ENCODE measurements at regions not wholly inside any gene's neighbourhood (a gene's known extent, or its start where the extent isn't known, plus 50 kb on each side); places are given as distances from the start of the nearest gene placed in this dataset.

GRCh38 chr21:25314247-25314646 lies 293.0 kb downstream of the MRPL39 start:
- Histone ChIP-seq H3K27ac (no peak overlapping the region), H3K9me3 (peaks cover 0 to 9% of the 10 kb centered on the region in 2 donors), H3K27me3 (no peaks in the 10 kb centered on the region), H3K4me3 (no peak overlapping the region), H3K4me1 (no peaks in the 10 kb centered on the region), H3K36me3 (no peaks in the 10 kb centered on the region)
- TF ChIP-seq CTCF (IDR thresholded peaks at IDR 0.05): no peak
- TF ChIP-seq POLR2A (IDR thresholded peaks at IDR 0.05): no peak
- no peak for TF ChIP-seq POLR2AphosphoS5 (IDR thresholded peaks at IDR 0.05)
- intact Hi-C loops (cut with DNase I; ENCODE audit: low total_unique reads): no loop called here
- no peak for DNase-seq (ENCODE audit: low spot score in 2 of 2)

- Histone ChIP-seq H3K4me1 (no peaks in the 10 kb centered on the region), H3K27ac (no peak overlapping the region), H3K9me3 (peaks cover 3 to 13% of the 10 kb centered on the region in 2 donors), H3K36me3 (no peaks in the 10 kb centered on the region), H3K27me3 (no peaks in the 10 kb centered on the region), H3K4me3 (no peak overlapping the region)
- intact Hi-C loops (cut with DNase I; ENCODE audit: low total_unique reads): no loop called here
- TF ChIP-seq CTCF (IDR thresholded peaks at IDR 0.05): no peak
- no peak for TF ChIP-seq POLR2A (IDR thresholded peaks at IDR 0.05)
- TF ChIP-seq POLR2AphosphoS5 (IDR thresholded peaks at IDR 0.05): no peak
- no peak for DNase-seq (ENCODE audit: low spot score in 2 of 2)
Observed at GRCh38 chr21:25313829-25314228, 293.5 kb downstream of the MRPL39 start.

- intact Hi-C loops (cut with DNase I; ENCODE audit: low total_unique reads): no loop called here
- no peak for DNase-seq (ENCODE audit: low spot score in 2 of 2)
- peaks cover 7 to 18% of the 10 kb centered on the region in 2 donors for H3K9me3 ChIP-seq
- TF ChIP-seq POLR2A (IDR thresholded peaks at IDR 0.05) (no peak), POLR2AphosphoS5 (IDR thresholded peaks at IDR 0.05) (no peak), CTCF (IDR thresholded peaks at IDR 0.05) (no peak)
- no peaks in the 10 kb centered on the region for H3K36me3 ChIP-seq
- no peak overlapping the region for H3K27ac ChIP-seq
- H3K4me1 ChIP-seq: no peaks in the 10 kb centered on the region
- no peaks in the 10 kb centered on the region for H3K27me3 ChIP-seq
- H3K4me3 ChIP-seq: no peak overlapping the region
Observed at GRCh38 chr21:25307489-25307888, 299.8 kb downstream of the MRPL39 start.

- Histone ChIP-seq H3K27ac (no peak overlapping the region), H3K27me3 (no peaks in the 10 kb centered on the region), H3K36me3 (no peaks in the 10 kb centered on the region), H3K9me3 (peaks cover 7 to 10% of the 10 kb centered on the region in 2 donors), H3K4me1 (no peaks in the 10 kb centered on the region), H3K4me3 (no peak overlapping the region)
- no peak for DNase-seq (ENCODE audit: low spot score in 2 of 2)
- intact Hi-C loops (cut with DNase I; ENCODE audit: low total_unique reads): no loop called here
- TF ChIP-seq POLR2A (IDR thresholded peaks at IDR 0.05): no peak
- TF ChIP-seq CTCF (IDR thresholded peaks at IDR 0.05): no peak
- TF ChIP-seq POLR2AphosphoS5 (IDR thresholded peaks at IDR 0.05): no peak
Observed at GRCh38 chr21:25304611-25305010, 302.7 kb downstream of the MRPL39 start.

- Histone ChIP-seq H3K27ac (no peak overlapping the region), H3K4me1 (no peaks in the 10 kb centered on the region), H3K27me3 (no peaks in the 10 kb centered on the region), H3K9me3 (no peaks in the 10 kb centered on the region), H3K4me3 (no peak overlapping the region), H3K36me3 (no peaks in the 10 kb centered on the region)
- TF ChIP-seq POLR2AphosphoS5 (IDR thresholded peaks at IDR 0.05) (no peak), POLR2A (IDR thresholded peaks at IDR 0.05) (no peak), CTCF (IDR thresholded peaks at IDR 0.05) (no peak)
- intact Hi-C loops (cut with DNase I; ENCODE audit: low total_unique reads): no loop called here
- no peak for DNase-seq (ENCODE audit: low spot score in 2 of 2)
Observed at GRCh38 chr21:25300632-25301031, 306.6 kb downstream of the MRPL39 start.
